B cell (primary cell): ENCODE measurements at regions not wholly inside any gene's neighbourhood (a gene's known extent, or its start where the extent isn't known, plus 50 kb on each side); places are given as distances from the start of the nearest gene placed in this dataset.

Experiments used
- ATAC-seq: fragments of 200-7000 bp; cut with Tn5 transposase; one replicate; pipeline ENCODE4 v1.10.0; 2021; ENCODE audit warnings: low read depth, mild to moderate bottlenecking, moderate number of reproducible peaks, moderate library complexity
- CTCF ChIA-PET: fragments of 350-600 bp; sonication (Branson Sonifier 250); formaldehyde crosslinking; loops from one replicate; lab custom pipeline; 2021; ENCODE audit warnings: antibody characterized with exemption, inconsistent platforms; lab: Charles Lee
- POLR2A ChIA-PET: fragments of 350-600 bp; sonication (Branson Sonifier 250); formaldehyde crosslinking; loops from one replicate; lab custom pipeline; 2021; ENCODE audit warnings: antibody characterized with exemption; lab: Charles Lee
- DNase-seq: peaks from one replicate; pipeline ENCODE4 v3.0.0; 2013
- H2AFZ ChIP-seq: 2 replicates; pipeline ENCODE4 v1.6.1; 2012; ENCODE audit warnings: mild to moderate bottlenecking, low read depth, low read length; ENCODE audit not compliant: insufficient read depth, poor library complexity, severe bottlenecking
- H3K27ac ChIP-seq, 2 donors: 1 replicate in 1 of 2; 2 replicates in 1 of 2; pipeline ENCODE4 v1.5.1; 2012 to 2013; ENCODE audit warnings: low read length in 2 of 2, mild to moderate bottlenecking in 2 of 2, moderate library complexity in 1 of 2
- H3K27me3 ChIP-seq, 4 experiments: fragments of 200-600 bp in 1 of 4; sonication (generic) in 1 of 4; replicated peaks in 1 of 4; 1 replicate in 2 of 4; 2 replicates in 2 of 4; pipeline versions ENCODE4 v1.6.1 to v1.7.0; 2013 to 2016; ENCODE audit warnings: low read length in 3 of 4, mild to moderate bottlenecking in 2 of 4, mixed read lengths in 1 of 4, moderate library complexity in 1 of 4; ENCODE audit not compliant: insufficient read depth in 4 of 4, control insufficient read depth in 3 of 4; ENCODE audit errors: control extremely low read depth in 1 of 4
- H3K36me3 ChIP-seq, 2 experiments: replicated peaks in 1 of 2; 1 replicate in 1 of 2; 2 replicates in 1 of 2; pipeline versions ENCODE4 v1.6.1 to v1.7.1; 2013; ENCODE audit warnings: low read length in 1 of 2; ENCODE audit not compliant: insufficient read depth in 2 of 2, control insufficient read depth in 1 of 2; ENCODE audit errors: control extremely low read depth in 1 of 2, extremely low read depth in 1 of 2
- H3K4me1 ChIP-seq, 2 donors: fragments of 200-600 bp in 1 of 2; sonication (generic) in 1 of 2; 1 replicate in 1 of 2; 2 replicates in 1 of 2; pipeline versions ENCODE4 v1.5.1 to v1.6.1; 2013 to 2017; ENCODE audit warnings: low read length in 2 of 2; ENCODE audit not compliant: control insufficient read depth in 2 of 2, insufficient read depth in 2 of 2
- H3K4me2 ChIP-seq: replicated peaks from 2 replicates; pipeline ENCODE3; 2012; ENCODE audit warnings: mild to moderate bottlenecking, low read depth, low read length; ENCODE audit not compliant: poor library complexity, severe bottlenecking
- H3K4me3 ChIP-seq, 5 experiments: fragments of 200-600 bp in 1 of 5; sonication (generic) in 1 of 5; 1 replicate in 3 of 5; 2 replicates in 2 of 5; pipeline versions ENCODE4 v1.5.1 to v1.7.0; 2011 to 2016; ENCODE audit warnings: low read length in 4 of 5, mild to moderate bottlenecking in 4 of 5, low read depth in 2 of 5, control low read depth in 1 of 5, moderate library complexity in 1 of 5; ENCODE audit not compliant: insufficient read depth in 1 of 5; ENCODE audit errors: control extremely low read depth in 1 of 5, extremely low read depth in 1 of 5
- H3K79me2 ChIP-seq: fragments of 200-600 bp; sonication (generic); one replicate; pipeline ENCODE4 v1.6.0; 2016; ENCODE audit warnings: low read length; ENCODE audit not compliant: control insufficient read depth, insufficient read depth
- H3K9ac ChIP-seq: fragments of 200-600 bp; sonication (generic); 2 replicates; pipeline ENCODE4 v1.6.1; 2017; ENCODE audit warnings: mild to moderate bottlenecking, low read length, moderate library complexity
- H3K9me3 ChIP-seq, 3 donors: one replicate each; pipeline versions ENCODE4 v1.6.1 to v1.7.1; 2013; ENCODE audit warnings: low read length in 2 of 3; ENCODE audit not compliant: control insufficient read depth in 2 of 3, insufficient read depth in 1 of 3; ENCODE audit errors: control extremely low read depth in 1 of 3
- H4K20me1 ChIP-seq: 2 replicates; pipeline ENCODE4 v1.6.0; 2012; ENCODE audit warnings: mild to moderate bottlenecking, low read length; ENCODE audit not compliant: insufficient read depth, control insufficient read depth, poor library complexity, severe bottlenecking
- H3K27ac Mint-ChIP-seq: one replicate; pipeline ENCODE4 v1.8.0; 2021; ENCODE audit warnings: mixed read lengths
- H3K27me3 Mint-ChIP-seq: one replicate; pipeline ENCODE4 v1.8.0; 2021; ENCODE audit warnings: mixed read lengths
- H3K4me1 Mint-ChIP-seq: one replicate; pipeline ENCODE4 v1.8.0; 2021; ENCODE audit warnings: mixed read lengths
- H3K4me3 Mint-ChIP-seq: one replicate; pipeline ENCODE4 v1.8.0; 2021; ENCODE audit warnings: mixed read lengths
- H3K9me3 Mint-ChIP-seq: one replicate; pipeline ENCODE4 v1.8.0; 2022; ENCODE audit warnings: mixed read lengths; ENCODE audit not compliant: insufficient read depth
- CTCF ChIP-seq: fragments of 200-600 bp; IDR thresholded peaks from one replicate; pipeline ENCODE4 v1.8.0; 2022; ENCODE audit warnings: antibody characterized with exemption, mild to moderate bottlenecking
- EZH2 ChIP-seq: IDR thresholded peaks from 2 replicates; pipeline ENCODE4 v1.6.1; 2012; ENCODE audit warnings: borderline replicate concordance, low read depth, mild to moderate bottlenecking, moderate library complexity, low read length; ENCODE audit not compliant: insufficient read depth, poor library complexity, severe bottlenecking
- WGBS: methylation state at CpG from one replicate; pipeline ENCODE4 v1.1.5; 2013; ENCODE audit warnings: missing lambda C conversion rate; ENCODE audit not compliant: insufficient coverage; 5-methylcytosine and 5-hydroxymethylcytosine counted together
- intact Hi-C: fragments of 100-400 bp; cut with micrococcal nuclease; formaldehyde crosslinking; loops from one replicate; pipeline ENCODE4 v1.10.0; 2022

DNA sequence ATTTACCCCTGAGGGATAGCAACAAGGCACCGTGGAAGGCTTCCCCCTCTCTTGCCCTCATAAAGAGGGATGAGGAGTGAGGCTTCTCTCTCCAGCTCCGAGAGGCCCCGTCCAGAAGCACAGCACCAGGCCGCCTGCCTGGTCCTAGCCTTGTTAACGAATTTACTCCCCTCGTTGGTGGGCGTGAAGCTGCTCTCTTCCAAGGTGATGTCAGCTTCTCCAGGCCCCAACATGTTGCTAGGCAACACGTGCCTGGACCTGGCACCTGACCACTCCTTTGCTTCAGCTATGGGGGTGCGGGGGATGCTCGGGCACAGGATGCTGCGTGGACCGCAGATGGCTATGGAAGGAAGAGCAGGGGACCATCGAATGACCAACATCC, 135.2 kb upstream of the MGMT start:
- no peak overlapping the region for H3K4me2 ChIP-seq
- POLR2A ChIA-PET, result no interaction called here
- Mint-ChIP-seq H3K27ac (no peak overlapping the region), H3K9me3 (no peaks in the 10 kb centered on the region), H3K27me3 (peaks cover 31% of the 10 kb centered on the region), H3K4me3 (no peak overlapping the region), H3K4me1 (no peaks in the 10 kb centered on the region)
- no peak overlapping the region for H3K4me3 ChIP-seq
- H2AFZ ChIP-seq, result no peak overlapping the region
- H4K20me1 ChIP-seq, result no peaks in the 10 kb centered on the region
- no peak overlapping the region for H3K27ac ChIP-seq
- DNase-seq, result no peak
- H3K79me2 ChIP-seq, result no peaks in the 10 kb centered on the region
- CTCF ChIA-PET, result no interaction called here
- no peaks in the 10 kb centered on the region for H3K9me3 ChIP-seq
- H3K4me1 ChIP-seq, result no peaks in the 10 kb centered on the region
- H3K9ac ChIP-seq, result no peak overlapping the region
- intact Hi-C loops, result no loop called here
- H3K27me3 ChIP-seq, result peaks cover 0 to 6% (median 0%) of the 10 kb centered on the region in 4 experiments
- no peaks in the 10 kb centered on the region for H3K36me3 ChIP-seq
- no peak for ATAC-seq
- 94% methylated on average over 13 of the region's 13 CpGs for WGBS
- TF ChIP-seq EZH2, result no peak
- no peak for TF ChIP-seq CTCF

DNA sequence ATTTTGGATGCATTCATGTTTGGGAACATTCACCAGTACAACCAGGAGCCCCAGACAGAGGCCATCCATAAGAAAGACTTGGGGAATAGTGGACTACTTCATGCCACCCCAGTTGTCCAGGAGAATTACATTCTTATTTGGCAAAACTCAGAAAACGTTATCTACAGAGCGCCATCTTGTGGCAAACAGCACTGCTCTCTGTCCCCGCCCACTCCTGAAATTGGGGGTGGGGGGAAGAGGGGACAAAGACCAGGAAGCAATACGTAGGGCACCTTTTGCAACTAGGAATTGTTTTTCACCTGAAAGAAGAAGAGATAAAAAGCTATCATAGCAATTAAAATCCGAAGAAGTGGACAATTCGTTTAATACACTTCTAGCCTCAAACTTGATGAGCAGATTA, 134.6 kb upstream of the MGMT start:
- Histone ChIP-seq H3K4me1 (no peaks in the 10 kb centered on the region), H3K27ac (no peak overlapping the region), H3K36me3 (no peaks in the 10 kb centered on the region), H4K20me1 (no peaks in the 10 kb centered on the region), H2AFZ (no peak overlapping the region), H3K4me2 (no peak overlapping the region), H3K9ac (no peak overlapping the region), H3K79me2 (no peaks in the 10 kb centered on the region), H3K27me3 (peaks cover 0 to 6% (median 0%) of the 10 kb centered on the region in 4 experiments), H3K4me3 (no peak overlapping the region), H3K9me3 (no peaks in the 10 kb centered on the region)
- Mint-ChIP-seq H3K27ac (no peak overlapping the region), H3K4me3 (no peak overlapping the region), H3K27me3 (peaks cover 31% of the 10 kb centered on the region), H3K4me1 (no peaks in the 10 kb centered on the region), H3K9me3 (no peaks in the 10 kb centered on the region)
- DNase-seq (no peak), ATAC-seq (no peak)
- no peak for TF ChIP-seq CTCF
- no peak for TF ChIP-seq EZH2
- ChIA-PET POLR2A (no interaction called here), CTCF (no interaction called here)
- WGBS, result 10% methylated on average over 2 of the region's 6 CpGs
- intact Hi-C loops, result no loop called here
